Smooth muscle cell (in vitro differentiated cells): ENCODE measurements at regions not wholly inside any gene's neighbourhood (a gene's known extent, or its start where the extent isn't known, plus 50 kb on each side); places are given as distances from the start of the nearest gene placed in this dataset.
"Not testable (repeated sequence)": the region's sequence is repeated elsewhere in the genome, so short reads cannot be mapped to it uniquely, and the experiment has no call there.

Source experiments
- DNase-seq: peaks from one replicate; lab custom pipeline; 2025; ENCODE audit not compliant: unreplicated experiment; lab: John Stamatoyannopoulos, UW
- H2AFZ ChIP-seq: fragments of 200-600 bp; sonication (generic); 2 replicates; pipeline ENCODE4 v1.6.0; 2016; ENCODE audit warnings: antibody characterized with exemption, low read depth, mild to moderate bottlenecking
- H3F3A ChIP-seq: fragments of 200-600 bp; sonication (generic); 2 replicates; pipeline ENCODE4 v1.6.0; 2017; ENCODE audit warnings: antibody characterized with exemption, low read depth
- H3K27ac ChIP-seq: fragments of 200-600 bp; sonication (generic); 2 replicates; pipeline ENCODE4 v1.5.1; 2016; ENCODE audit warnings: low read depth, mild to moderate bottlenecking
- H3K27me3 ChIP-seq: fragments of 200-600 bp; sonication (generic); 2 replicates; pipeline ENCODE4 v1.6.1; 2016; ENCODE audit warnings: low read depth, mild to moderate bottlenecking
- H3K36me3 ChIP-seq: fragments of 200-600 bp; sonication (generic); 2 replicates; pipeline ENCODE4 v1.5.1; 2016; ENCODE audit warnings: low read depth
- H3K4me1 ChIP-seq: fragments of 200-600 bp; sonication (generic); 2 replicates; pipeline ENCODE4 v1.5.1; 2016; ENCODE audit warnings: low read depth
- H3K4me2 ChIP-seq: fragments of 200-600 bp; sonication (generic); 2 replicates; pipeline ENCODE4 v1.6.0; 2016; ENCODE audit warnings: mild to moderate bottlenecking
- H3K4me3 ChIP-seq: fragments of 200-600 bp; sonication (generic); 2 replicates; pipeline ENCODE4 v1.5.1; 2016; ENCODE audit warnings: mild to moderate bottlenecking
- H3K79me2 ChIP-seq: fragments of 200-600 bp; sonication (generic); 2 replicates; pipeline ENCODE4 v1.6.0; 2016; ENCODE audit warnings: low read depth, mild to moderate bottlenecking
- H3K9ac ChIP-seq: fragments of 200-600 bp; sonication (generic); 2 replicates; pipeline ENCODE4 v1.6.0; 2016; ENCODE audit warnings: low read depth
- H3K9me3 ChIP-seq: fragments of 200-600 bp; sonication (generic); replicated peaks from 2 replicates; pipeline ENCODE4 v1.5.1; 2016; ENCODE audit warnings: low read depth
- H4K20me1 ChIP-seq: fragments of 200-600 bp; sonication (generic); 2 replicates; pipeline ENCODE4 v1.6.0; 2016; ENCODE audit warnings: low read depth
- WGBS: methylation state at CpG from one replicate; pipeline ENCODE4 v1.1.7; 2016; ENCODE audit warnings: low lambda C conversion rate; 5-methylcytosine and 5-hydroxymethylcytosine counted together
- TF ChIP-seq, protein P1 (sequence below): fragments of 200-600 bp; sonication (generic); IDR thresholded peaks from 2 replicates; pipeline ENCODE4 v1.5.1; 2017; ENCODE audit warnings: borderline replicate concordance, mild to moderate bottlenecking, antibody characterized with exemption; ENCODE audit not compliant: insufficient read depth, poor library complexity, severe bottlenecking

DNA sequence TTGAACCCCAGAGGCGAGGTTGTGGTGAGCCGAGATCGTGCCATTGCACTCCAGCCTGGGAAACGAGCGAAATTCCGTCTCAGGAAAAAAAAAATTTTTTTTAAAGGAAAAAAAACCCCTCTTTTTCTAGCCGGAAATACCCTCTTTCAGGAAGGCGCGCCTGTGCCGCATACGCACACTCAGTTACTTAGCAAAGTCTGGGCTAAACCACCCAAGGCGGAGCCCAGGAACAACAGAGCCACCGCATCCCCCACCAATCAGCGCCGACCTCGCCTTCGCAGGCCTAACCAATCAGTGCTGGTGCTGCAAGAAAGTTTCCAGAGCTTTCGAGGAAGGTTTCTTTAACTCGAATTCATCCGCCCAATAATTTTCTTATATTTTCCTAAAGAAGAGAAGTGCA lies 510.4 kb downstream of the KCNJ18 start:
- Histone ChIP-seq H3K79me2 (no peaks in the 10 kb centered on the region), H3K27me3 (no peaks in the 10 kb centered on the region), H3K4me3 (no peak overlapping the region), H3K36me3 (no peaks in the 10 kb centered on the region), H2AFZ (no peak overlapping the region), H3K9me3 (no peaks in the 10 kb centered on the region), H3K4me1 (no peaks in the 10 kb centered on the region), H3K9ac (no peak overlapping the region), H4K20me1 (no peaks in the 10 kb centered on the region), H3F3A (no peaks in the 10 kb centered on the region), H3K4me2 (no peak overlapping the region), H3K27ac (no peak overlapping the region)
- WGBS: 96% methylated on average over 20 of the region's 20 CpGs
- TF ChIP-seq, protein P1, sequence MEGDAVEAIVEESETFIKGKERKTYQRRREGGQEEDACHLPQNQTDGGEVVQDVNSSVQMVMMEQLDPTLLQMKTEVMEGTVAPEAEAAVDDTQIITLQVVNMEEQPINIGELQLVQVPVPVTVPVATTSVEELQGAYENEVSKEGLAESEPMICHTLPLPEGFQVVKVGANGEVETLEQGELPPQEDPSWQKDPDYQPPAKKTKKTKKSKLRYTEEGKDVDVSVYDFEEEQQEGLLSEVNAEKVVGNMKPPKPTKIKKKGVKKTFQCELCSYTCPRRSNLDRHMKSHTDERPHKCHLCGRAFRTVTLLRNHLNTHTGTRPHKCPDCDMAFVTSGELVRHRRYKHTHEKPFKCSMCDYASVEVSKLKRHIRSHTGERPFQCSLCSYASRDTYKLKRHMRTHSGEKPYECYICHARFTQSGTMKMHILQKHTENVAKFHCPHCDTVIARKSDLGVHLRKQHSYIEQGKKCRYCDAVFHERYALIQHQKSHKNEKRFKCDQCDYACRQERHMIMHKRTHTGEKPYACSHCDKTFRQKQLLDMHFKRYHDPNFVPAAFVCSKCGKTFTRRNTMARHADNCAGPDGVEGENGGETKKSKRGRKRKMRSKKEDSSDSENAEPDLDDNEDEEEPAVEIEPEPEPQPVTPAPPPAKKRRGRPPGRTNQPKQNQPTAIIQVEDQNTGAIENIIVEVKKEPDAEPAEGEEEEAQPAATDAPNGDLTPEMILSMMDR: no peak
- DNase-seq: no peak

- Histone ChIP-seq H3K79me2 (no peaks in the 10 kb centered on the region), H3K27ac (no peak overlapping the region), H3K4me1 (no peaks in the 10 kb centered on the region), H2AFZ (no peak overlapping the region), H3K4me3 (no peak overlapping the region), H3K9ac (no peak overlapping the region), H4K20me1 (no peaks in the 10 kb centered on the region), H3K36me3 (no peaks in the 10 kb centered on the region), H3F3A (no peaks in the 10 kb centered on the region), H3K4me2 (no peak overlapping the region), H3K9me3 (no peaks in the 10 kb centered on the region), H3K27me3 (no peaks in the 10 kb centered on the region)
- 94% methylated on average over 29 of the region's 29 CpGs for WGBS
- no peak for DNase-seq
- TF ChIP-seq, protein P1: no peak
These were observed 510.9 kb downstream of the KCNJ18 start for GRCh38 chr17:22203208-22203715.

DNA sequence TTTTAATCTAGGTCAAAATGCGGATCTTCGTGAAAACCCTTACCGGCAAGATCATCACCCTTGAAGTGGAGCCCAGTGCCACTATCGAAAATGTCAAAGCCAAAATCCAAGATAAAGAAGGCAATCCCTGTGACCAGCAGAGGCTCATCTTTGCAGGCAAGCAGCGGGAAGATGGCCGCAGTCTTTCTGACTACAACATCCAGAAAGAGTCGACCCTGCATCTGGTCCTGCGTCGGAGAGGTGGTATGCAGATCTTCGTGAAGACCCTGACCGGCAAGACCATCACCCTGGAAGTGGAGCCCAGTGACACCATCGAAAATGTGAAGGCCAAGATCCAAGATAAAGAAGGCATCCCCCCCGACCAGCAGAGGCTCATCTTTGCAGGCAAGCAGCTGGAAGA lies 511.8 kb downstream of the KCNJ18 start:
- H2AFZ ChIP-seq, H3K79me2 ChIP-seq, H3K4me1 ChIP-seq, H3K9me3 ChIP-seq, H3K27me3 ChIP-seq, H4K20me1 ChIP-seq, H3K36me3 ChIP-seq, H3K9ac ChIP-seq, H3K27ac ChIP-seq, H3K4me3 ChIP-seq, H3K4me2 ChIP-seq, H3F3A ChIP-seq, DNase-seq: not testable (repeated sequence)
- 85% methylated on average over 13 of the region's 13 CpGs for WGBS

DNA sequence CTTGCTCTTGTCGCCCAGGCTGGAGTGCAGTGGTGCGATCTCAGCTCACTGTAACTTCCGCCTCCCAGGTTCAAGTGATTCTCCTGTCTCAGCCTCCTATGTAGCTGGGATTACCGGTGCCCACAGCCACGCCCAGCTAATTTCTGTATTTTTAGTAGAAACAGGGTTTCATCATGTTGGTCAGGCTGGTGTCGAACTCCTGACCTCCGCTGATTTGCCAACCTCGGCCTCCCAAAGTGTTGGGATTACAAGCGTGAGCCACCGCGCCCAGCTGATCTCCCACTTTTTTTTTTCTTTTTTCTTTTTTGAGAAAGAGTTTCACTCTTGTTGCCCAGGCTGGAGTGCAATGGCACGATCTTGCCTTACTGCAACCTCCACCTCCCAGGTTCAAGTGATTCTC lies 517.9 kb downstream of the KCNJ18 start:
- not testable (repeated sequence) for H3K79me2 ChIP-seq, H3K27me3 ChIP-seq, H3K4me2 ChIP-seq, H3K9ac ChIP-seq, H4K20me1 ChIP-seq, H2AFZ ChIP-seq, DNase-seq, H3K9me3 ChIP-seq, H3K4me1 ChIP-seq, H3K27ac ChIP-seq, H3K36me3 ChIP-seq, H3F3A ChIP-seq, H3K4me3 ChIP-seq
- 88% methylated on average over 12 of the region's 12 CpGs for WGBS

DNA sequence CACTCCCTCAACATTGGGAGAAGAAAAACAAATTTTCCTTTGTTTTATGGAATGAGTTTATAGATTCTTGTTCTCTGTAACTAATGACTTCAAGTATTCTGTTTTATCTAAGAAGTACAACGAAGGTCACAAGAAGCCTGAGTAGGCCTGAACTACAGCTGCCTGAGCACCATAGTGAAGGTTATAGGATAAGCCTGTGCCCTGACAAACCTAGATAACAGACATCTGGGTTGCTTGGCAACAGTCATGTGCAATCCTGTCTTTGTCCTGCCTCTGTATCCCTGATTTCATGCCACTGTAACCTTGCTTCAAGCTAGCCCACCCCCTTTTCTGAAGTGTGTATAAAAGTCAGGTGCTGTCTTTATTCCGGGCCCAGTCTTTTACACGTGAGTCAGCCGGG lies 520.8 kb downstream of the KCNJ18 start:
- H3K9me3 ChIP-seq, H3K9ac ChIP-seq, H4K20me1 ChIP-seq, H3K4me3 ChIP-seq, H3K27ac ChIP-seq, H3K4me2 ChIP-seq, H3K4me1 ChIP-seq, H3F3A ChIP-seq, H3K27me3 ChIP-seq, H2AFZ ChIP-seq, H3K36me3 ChIP-seq, DNase-seq, H3K79me2 ChIP-seq: not testable (repeated sequence)
- WGBS: 71% methylated on average over 4 of the region's 4 CpGs
